ENCODE measurements at regions not wholly inside any gene's neighbourhood (a gene's known extent, or its start where the extent isn't known, plus 50 kb on each side); places are given as distances from the start of the nearest gene placed in this dataset.

GRCh38 chr2:121907928-121908327 lies 152.5 kb downstream of the TSN start:
- TF ChIP-seq, protein P1, sequence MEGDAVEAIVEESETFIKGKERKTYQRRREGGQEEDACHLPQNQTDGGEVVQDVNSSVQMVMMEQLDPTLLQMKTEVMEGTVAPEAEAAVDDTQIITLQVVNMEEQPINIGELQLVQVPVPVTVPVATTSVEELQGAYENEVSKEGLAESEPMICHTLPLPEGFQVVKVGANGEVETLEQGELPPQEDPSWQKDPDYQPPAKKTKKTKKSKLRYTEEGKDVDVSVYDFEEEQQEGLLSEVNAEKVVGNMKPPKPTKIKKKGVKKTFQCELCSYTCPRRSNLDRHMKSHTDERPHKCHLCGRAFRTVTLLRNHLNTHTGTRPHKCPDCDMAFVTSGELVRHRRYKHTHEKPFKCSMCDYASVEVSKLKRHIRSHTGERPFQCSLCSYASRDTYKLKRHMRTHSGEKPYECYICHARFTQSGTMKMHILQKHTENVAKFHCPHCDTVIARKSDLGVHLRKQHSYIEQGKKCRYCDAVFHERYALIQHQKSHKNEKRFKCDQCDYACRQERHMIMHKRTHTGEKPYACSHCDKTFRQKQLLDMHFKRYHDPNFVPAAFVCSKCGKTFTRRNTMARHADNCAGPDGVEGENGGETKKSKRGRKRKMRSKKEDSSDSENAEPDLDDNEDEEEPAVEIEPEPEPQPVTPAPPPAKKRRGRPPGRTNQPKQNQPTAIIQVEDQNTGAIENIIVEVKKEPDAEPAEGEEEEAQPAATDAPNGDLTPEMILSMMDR (IDR thresholded peaks at IDR 0.05; ENCODE audit: low read depth, low read length) = no peak
- TF ChIP-seq EZH2phosphoT487 (IDR thresholded peaks at IDR 0.05; ENCODE audit: low read depth) = no peak

All from OCI-LY3 (cell line).